Activated T-cell treated with anti-CD3 and anti-CD28 coated beads, Interleukin-2, amount 50 U/mL, for 24 hours (primary cell): ENCODE measurements at regions not wholly inside any gene's neighbourhood (a gene's known extent, or its start where the extent isn't known, plus 50 kb on each side); places are given as distances from the start of the nearest gene placed in this dataset.
"Not testable (repeated sequence)": the region's sequence is repeated elsewhere in the genome, so short reads cannot be mapped to it uniquely, and the experiment has no call there.

Source experiments
- DNase-seq: peaks from one replicate; pipeline ENCODE4 v3.0.0-alpha.2; 2020
- H3K27ac Mint-ChIP-seq: 2 replicates; pipeline ENCODE4 v1.8.0; 2020; ENCODE audit warnings: mild to moderate bottlenecking, mixed read lengths
- H3K27me3 Mint-ChIP-seq: 2 replicates; pipeline ENCODE4 v1.8.0; 2020; ENCODE audit warnings: mixed read lengths
- H3K36me3 Mint-ChIP-seq: 2 replicates; pipeline ENCODE4 v1.8.0; 2020; ENCODE audit warnings: low read depth, mixed read lengths
- H3K4me1 Mint-ChIP-seq: 2 replicates; pipeline ENCODE4 v1.8.0; 2020; ENCODE audit warnings: low read depth, mixed read lengths
- H3K4me3 Mint-ChIP-seq: 2 replicates; pipeline ENCODE4 v1.8.0; 2020; ENCODE audit warnings: mild to moderate bottlenecking, moderate library complexity, mixed read lengths
- H3K9me3 Mint-ChIP-seq: 2 replicates; pipeline ENCODE4 v1.8.0; 2020; ENCODE audit warnings: mixed read lengths

GRCh38 chr14:41047763-41048162, 558.9 kb upstream of the LRFN5 start:
- Mint-ChIP-seq H3K4me3 (no peak overlapping the region), H3K27ac (no peak overlapping the region), H3K9me3 (peaks cover 2% of the 10 kb centered on the region), H3K4me1 (no peaks in the 10 kb centered on the region), H3K27me3 (no peaks in the 10 kb centered on the region), H3K36me3 (no peaks in the 10 kb centered on the region)
- DNase-seq = no peak

DNA sequence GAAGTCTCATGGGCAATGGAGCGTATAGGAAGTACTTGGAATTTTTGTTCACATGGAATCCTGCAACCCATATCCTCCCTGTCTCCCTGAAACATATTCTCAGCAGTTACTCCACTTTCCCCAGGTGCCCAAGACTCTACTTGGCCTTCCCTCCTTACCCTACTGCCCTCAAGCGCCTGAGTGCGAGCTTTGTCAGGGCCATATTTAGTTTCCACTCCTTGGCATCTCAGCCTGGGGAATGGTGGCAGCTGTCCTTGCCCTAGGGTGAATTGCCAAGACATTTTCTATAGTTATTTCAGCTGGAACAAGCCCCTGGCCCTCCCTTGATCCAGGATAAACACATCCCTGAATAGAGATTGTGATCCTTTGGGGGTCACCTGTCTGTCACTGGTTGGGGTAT, 569.3 kb upstream of the LRFN5 start:
- no peaks in the 10 kb centered on the region for H3K4me1 Mint-ChIP-seq
- no peak for DNase-seq
- H3K27ac Mint-ChIP-seq = no peak overlapping the region
- no peaks in the 10 kb centered on the region for H3K27me3 Mint-ChIP-seq
- H3K4me3 Mint-ChIP-seq = no peak overlapping the region
- H3K9me3 Mint-ChIP-seq = peaks cover 3% of the 10 kb centered on the region
- no peaks in the 10 kb centered on the region for H3K36me3 Mint-ChIP-seq

DNA sequence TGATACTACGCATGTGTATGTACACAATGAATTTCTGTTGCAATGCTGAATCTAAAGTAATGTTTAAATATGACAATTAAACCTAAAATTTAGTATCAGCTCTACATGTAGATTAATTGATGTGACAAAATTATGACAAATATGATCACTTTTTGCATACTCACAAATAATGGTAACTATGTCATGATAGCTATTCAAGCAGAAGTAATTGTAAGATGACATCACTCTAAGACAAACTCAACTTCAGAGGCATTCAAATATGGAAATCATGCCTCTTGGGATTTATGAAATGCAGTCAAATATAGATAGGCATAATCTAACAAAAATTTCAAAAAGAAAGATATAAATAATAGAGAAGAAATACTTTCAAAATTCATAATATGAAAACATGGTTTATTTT, 571.7 kb upstream of the LRFN5 start:
- no peak overlapping the region for H3K4me3 Mint-ChIP-seq

DNA sequence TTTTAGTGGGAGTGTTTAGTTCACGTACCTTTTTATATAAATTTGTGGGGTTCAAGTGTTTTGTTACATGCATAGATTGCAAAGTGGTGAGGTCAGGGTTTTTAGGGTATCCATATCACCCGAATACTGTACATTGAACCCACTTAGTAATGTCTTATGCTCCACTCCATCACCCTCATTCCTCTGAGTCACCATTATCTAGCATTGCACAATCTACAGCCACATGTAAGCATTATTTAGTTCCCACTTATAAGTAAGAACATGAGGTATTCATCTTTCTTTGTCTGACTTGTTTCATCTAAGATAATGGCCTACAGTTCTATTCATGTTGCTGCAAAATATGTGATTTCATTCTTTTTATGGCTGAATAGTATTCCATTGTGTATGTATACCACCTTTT, 583.7 kb upstream of the LRFN5 start:
- no peaks in the 10 kb centered on the region for H3K4me1 Mint-ChIP-seq
- no peak for DNase-seq
- no peaks in the 10 kb centered on the region for H3K36me3 Mint-ChIP-seq

More for the DNA sequence above, 571.7 kb upstream of the LRFN5 start:
- H3K27me3 Mint-ChIP-seq = no peaks in the 10 kb centered on the region
- no peak overlapping the region for H3K27ac Mint-ChIP-seq
- no peak for DNase-seq
- H3K4me1 Mint-ChIP-seq = no peaks in the 10 kb centered on the region
- H3K36me3 Mint-ChIP-seq = no peaks in the 10 kb centered on the region
- H3K9me3 Mint-ChIP-seq = peaks cover 3% of the 10 kb centered on the region

DNA sequence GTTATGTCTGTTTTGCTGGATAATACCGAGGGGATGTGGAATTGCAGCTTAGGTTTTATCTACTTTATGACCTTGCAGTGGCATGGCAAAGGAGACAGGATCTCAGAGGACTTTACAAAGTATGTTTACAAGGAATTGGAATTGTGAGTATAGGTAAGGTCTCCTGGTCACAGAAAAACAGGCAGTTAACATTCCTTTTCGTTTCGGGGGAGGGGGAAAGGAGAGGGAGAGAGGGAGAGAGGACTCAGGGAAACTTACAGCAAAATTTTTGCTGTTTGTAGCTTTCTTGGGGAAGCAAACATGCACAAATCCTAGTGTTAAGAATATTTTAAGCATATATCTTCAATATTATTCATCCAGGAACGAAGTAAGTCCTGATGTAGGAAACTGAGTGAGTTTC, 590.5 kb upstream of the LRFN5 start:
- Mint-ChIP-seq H3K4me3 (no peak overlapping the region), H3K36me3 (no peaks in the 10 kb centered on the region), H3K4me1 (no peaks in the 10 kb centered on the region), H3K27ac (no peak overlapping the region), H3K27me3 (no peaks in the 10 kb centered on the region), H3K9me3 (peaks cover 11% of the 10 kb centered on the region)
- DNase-seq = no peak

More for the DNA sequence above, 583.7 kb upstream of the LRFN5 start:
- Mint-ChIP-seq H3K27ac (no peak overlapping the region), H3K4me3 (no peak overlapping the region), H3K9me3 (peaks cover 9% of the 10 kb centered on the region), H3K27me3 (no peaks in the 10 kb centered on the region)

- Mint-ChIP-seq H3K4me3 (no peak overlapping the region), H3K9me3 (no peaks in the 10 kb centered on the region), H3K27me3 (no peaks in the 10 kb centered on the region), H3K4me1 (no peaks in the 10 kb centered on the region), H3K27ac (no peak overlapping the region), H3K36me3 (no peaks in the 10 kb centered on the region)
- DNase-seq = no peak
Observed at GRCh38 chr14:41000350-41000749, 606.3 kb upstream of the LRFN5 start.

- Mint-ChIP-seq H3K27ac (no peak overlapping the region), H3K27me3 (no peaks in the 10 kb centered on the region), H3K9me3 (peaks cover 32% of the 10 kb centered on the region), H3K36me3 (no peaks in the 10 kb centered on the region), H3K4me3 (no peak overlapping the region), H3K4me1 (no peaks in the 10 kb centered on the region)
- DNase-seq = no peak
Observed at GRCh38 chr14:40989260-40989659, 617.4 kb upstream of the LRFN5 start.

DNA sequence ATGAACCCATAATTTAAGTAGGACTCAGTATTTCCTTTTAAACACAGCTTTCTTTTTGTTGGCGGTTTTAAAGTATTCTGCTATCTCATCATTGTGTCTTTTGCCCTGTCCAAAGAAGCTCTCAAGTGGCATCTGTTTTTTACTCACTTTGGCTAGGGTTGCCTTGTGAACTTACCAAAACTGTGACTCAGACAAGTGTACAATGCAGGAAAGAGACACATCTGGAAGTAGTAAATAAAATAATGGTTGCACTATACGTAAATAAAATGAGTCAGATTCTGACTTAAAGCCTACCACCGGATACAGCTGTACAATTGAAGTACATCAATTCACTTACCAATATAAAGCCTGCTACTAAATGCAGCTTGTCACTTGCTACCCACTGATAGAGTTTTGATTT, 619.2 kb upstream of the LRFN5 start:
- Mint-ChIP-seq H3K4me3 (no peak overlapping the region), H3K9me3 (peaks cover 26% of the 10 kb centered on the region), H3K4me1 (no peaks in the 10 kb centered on the region), H3K27me3 (no peaks in the 10 kb centered on the region), H3K36me3 (no peaks in the 10 kb centered on the region), H3K27ac (no peak overlapping the region)
- DNase-seq = no peak

GRCh38 chr14:40986655-40987054, 620.0 kb upstream of the LRFN5 start:
- no peak overlapping the region for H3K27ac Mint-ChIP-seq
- DNase-seq = no peak
- H3K4me1 Mint-ChIP-seq = no peaks in the 10 kb centered on the region
- H3K9me3 Mint-ChIP-seq = peaks cover 19% of the 10 kb centered on the region
- H3K27me3 Mint-ChIP-seq = no peaks in the 10 kb centered on the region
- no peaks in the 10 kb centered on the region for H3K36me3 Mint-ChIP-seq
- H3K4me3 Mint-ChIP-seq = no peak overlapping the region

DNA sequence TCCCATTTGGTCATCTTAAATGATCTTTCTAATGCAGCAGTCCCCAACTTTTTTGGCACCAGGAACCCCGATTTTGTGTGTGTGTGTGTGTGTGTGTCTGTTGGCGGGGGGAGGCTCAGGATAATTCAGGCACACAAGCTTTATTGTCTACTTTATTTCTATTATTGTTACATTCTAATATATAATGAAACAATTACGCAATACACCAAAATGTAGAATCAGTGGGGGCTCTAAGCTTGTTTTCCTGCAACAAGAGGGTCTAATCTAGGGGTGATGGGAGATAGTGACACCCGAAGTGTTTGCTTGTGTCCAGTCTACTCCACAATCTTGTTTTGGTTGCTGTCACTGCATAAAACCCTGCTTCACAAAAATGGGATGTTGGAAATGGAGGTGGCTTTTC, 621.1 kb upstream of the LRFN5 start:
- peaks cover 19% of the 10 kb centered on the region for H3K9me3 Mint-ChIP-seq
- no peaks in the 10 kb centered on the region for H3K36me3 Mint-ChIP-seq
- no peak overlapping the region for H3K27ac Mint-ChIP-seq
- H3K4me3 Mint-ChIP-seq = no peak overlapping the region
- no peaks in the 10 kb centered on the region for H3K4me1 Mint-ChIP-seq
- DNase-seq = no peak
- H3K27me3 Mint-ChIP-seq = no peaks in the 10 kb centered on the region

GRCh38 chr14:40983604-40984003, 623.1 kb upstream of the LRFN5 start:
- no peak overlapping the region for H3K4me3 Mint-ChIP-seq
- no peaks in the 10 kb centered on the region for H3K4me1 Mint-ChIP-seq
- H3K36me3 Mint-ChIP-seq = no peaks in the 10 kb centered on the region
- peaks cover 9% of the 10 kb centered on the region for H3K9me3 Mint-ChIP-seq
- H3K27ac Mint-ChIP-seq = no peak overlapping the region
- no peaks in the 10 kb centered on the region for H3K27me3 Mint-ChIP-seq
- DNase-seq = no peak

GRCh38 chr14:40981247-40981646, 625.4 kb upstream of the LRFN5 start:
- no peak overlapping the region for H3K4me3 Mint-ChIP-seq
- no peak overlapping the region for H3K27ac Mint-ChIP-seq
- no peaks in the 10 kb centered on the region for H3K36me3 Mint-ChIP-seq
- no peaks in the 10 kb centered on the region for H3K4me1 Mint-ChIP-seq
- H3K9me3 Mint-ChIP-seq = peaks cover 3% of the 10 kb centered on the region
- no peaks in the 10 kb centered on the region for H3K27me3 Mint-ChIP-seq
- no peak for DNase-seq

DNA sequence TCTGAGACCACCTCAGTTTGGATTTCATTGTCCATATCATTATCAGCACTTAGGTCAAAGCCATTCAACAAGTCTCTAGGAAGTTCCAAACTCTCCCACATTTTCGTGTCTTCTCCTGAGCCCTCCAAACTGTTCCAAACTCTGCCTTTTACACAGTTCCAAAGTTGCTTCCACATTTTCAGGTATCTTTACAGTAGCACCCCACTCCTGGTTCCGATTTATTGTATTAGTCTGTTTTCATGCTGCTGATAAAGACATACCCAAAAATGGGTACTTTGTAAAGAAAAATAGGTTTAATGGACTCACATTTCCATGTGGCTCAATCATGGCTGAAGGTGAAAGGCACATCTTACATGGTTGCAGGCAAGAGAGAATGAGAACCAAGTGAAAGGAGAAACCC, 646.4 kb upstream of the LRFN5 start:
- not testable (repeated sequence) for H3K27me3 Mint-ChIP-seq, H3K4me1 Mint-ChIP-seq, H3K27ac Mint-ChIP-seq, H3K36me3 Mint-ChIP-seq, DNase-seq, H3K4me3 Mint-ChIP-seq
- peaks cover 19% of the 10 kb centered on the region for H3K9me3 Mint-ChIP-seq

GRCh38 chr14:40955131-40955505, 651.6 kb upstream of the LRFN5 start:
- DNase-seq = no peak
- H3K9me3 Mint-ChIP-seq = peaks cover 15% of the 10 kb centered on the region
- H3K27me3 Mint-ChIP-seq = no peaks in the 10 kb centered on the region
- no peak overlapping the region for H3K4me3 Mint-ChIP-seq
- no peak overlapping the region for H3K27ac Mint-ChIP-seq
- H3K36me3 Mint-ChIP-seq = no peaks in the 10 kb centered on the region
- no peaks in the 10 kb centered on the region for H3K4me1 Mint-ChIP-seq

DNA sequence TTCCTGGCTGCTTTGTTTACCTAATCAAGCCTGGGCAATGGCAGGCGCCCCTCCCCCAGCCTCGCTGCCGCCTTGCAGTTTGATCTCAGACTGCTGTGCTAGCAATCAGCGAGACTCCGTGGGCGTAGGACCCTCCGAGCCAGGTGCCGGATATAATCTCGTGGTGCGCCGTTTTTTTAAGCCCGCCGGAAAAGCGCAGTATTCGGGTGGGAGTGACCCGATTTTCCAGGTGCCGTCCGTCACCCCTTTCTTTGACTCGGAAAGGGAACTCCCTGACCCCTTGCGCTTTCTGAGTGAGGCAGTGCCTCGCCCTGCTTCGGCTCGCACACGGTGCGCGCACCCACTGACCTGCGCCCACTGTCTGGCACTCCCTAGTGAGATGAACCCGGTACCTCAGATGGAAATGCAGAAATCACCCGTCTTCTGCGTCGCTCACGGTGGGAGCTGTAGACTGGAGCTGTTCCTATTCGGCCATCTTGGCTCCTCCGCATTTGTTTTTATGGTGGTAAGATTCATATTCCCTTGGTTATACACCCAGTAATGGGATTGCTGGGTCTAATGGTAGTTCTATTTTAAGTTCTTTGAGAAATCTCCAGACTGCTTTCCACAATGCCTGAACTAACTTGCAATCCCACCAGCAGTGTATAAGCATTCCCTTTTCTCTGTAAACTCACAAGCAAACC, 652.1 kb upstream of the LRFN5 start:
- not testable (repeated sequence) for H3K36me3 Mint-ChIP-seq, H3K27ac Mint-ChIP-seq, H3K27me3 Mint-ChIP-seq, H3K4me3 Mint-ChIP-seq, H3K4me1 Mint-ChIP-seq, DNase-seq
- peaks cover 12% of the 10 kb centered on the region for H3K9me3 Mint-ChIP-seq

GRCh38 chr14:40944521-40944920, 662.2 kb upstream of the LRFN5 start:
- Mint-ChIP-seq H3K4me1 (no peaks in the 10 kb centered on the region), H3K4me3 (no peak overlapping the region), H3K9me3 (peaks cover 11% of the 10 kb centered on the region), H3K36me3 (no peaks in the 10 kb centered on the region), H3K27me3 (no peaks in the 10 kb centered on the region), H3K27ac (no peak overlapping the region)
- DNase-seq = no peak
